ENCODE measurements at regions not wholly inside any gene's neighbourhood (a gene's known extent, or its start where the extent isn't known, plus 50 kb on each side); places are given as distances from the start of the nearest gene placed in this dataset.

GRCh38 chr1:56430141-56430839, 149.1 kb downstream of the PLPP3 start:
- Histone ChIP-seq H3K4me2 (no peak overlapping the region), H3K9me3 (ENCODE audit: insufficient read depth, low read depth) (no peaks in the 10 kb centered on the region), H3K4me1 (replicated peaks; ENCODE audit: insufficient read depth) (peaks cover 12% of the 10 kb centered on the region; the same call in 1 of the 2 replicates), H3K27me3 (ENCODE audit: insufficient read depth, low read depth) (no peaks in the 10 kb centered on the region), H3K9me2 (ENCODE audit: insufficient read depth) (no peaks in the 10 kb centered on the region), H3K4me3 (no peak overlapping the region), H3K36me3 (ENCODE audit: low read depth) (no peaks in the 10 kb centered on the region), H3K27ac (no peak overlapping the region), H4K20me1 (ENCODE audit: insufficient read depth) (no peaks in the 10 kb centered on the region), H3F3A (ENCODE audit: insufficient read depth, low read depth) (no peaks in the 10 kb centered on the region), H2AFZ (no peak overlapping the region), H3K79me2 (ENCODE audit: low read depth) (no peaks in the 10 kb centered on the region)
- ChIA-PET CTCF (no interaction called here), POLR2A (ENCODE audit: unreplicated experiment) (no interaction called here)
- DNase-seq: no peak
- TF ChIP-seq, protein P1, sequence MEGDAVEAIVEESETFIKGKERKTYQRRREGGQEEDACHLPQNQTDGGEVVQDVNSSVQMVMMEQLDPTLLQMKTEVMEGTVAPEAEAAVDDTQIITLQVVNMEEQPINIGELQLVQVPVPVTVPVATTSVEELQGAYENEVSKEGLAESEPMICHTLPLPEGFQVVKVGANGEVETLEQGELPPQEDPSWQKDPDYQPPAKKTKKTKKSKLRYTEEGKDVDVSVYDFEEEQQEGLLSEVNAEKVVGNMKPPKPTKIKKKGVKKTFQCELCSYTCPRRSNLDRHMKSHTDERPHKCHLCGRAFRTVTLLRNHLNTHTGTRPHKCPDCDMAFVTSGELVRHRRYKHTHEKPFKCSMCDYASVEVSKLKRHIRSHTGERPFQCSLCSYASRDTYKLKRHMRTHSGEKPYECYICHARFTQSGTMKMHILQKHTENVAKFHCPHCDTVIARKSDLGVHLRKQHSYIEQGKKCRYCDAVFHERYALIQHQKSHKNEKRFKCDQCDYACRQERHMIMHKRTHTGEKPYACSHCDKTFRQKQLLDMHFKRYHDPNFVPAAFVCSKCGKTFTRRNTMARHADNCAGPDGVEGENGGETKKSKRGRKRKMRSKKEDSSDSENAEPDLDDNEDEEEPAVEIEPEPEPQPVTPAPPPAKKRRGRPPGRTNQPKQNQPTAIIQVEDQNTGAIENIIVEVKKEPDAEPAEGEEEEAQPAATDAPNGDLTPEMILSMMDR (conservative IDR thresholded peaks at IDR 0.05): no peak
- TF ChIP-seq EZH2 (IDR thresholded peaks at IDR 0.05; ENCODE audit: low read depth): no peak
- BruUV-seq (replicated peaks): no TSS peak
- intact Hi-C loops (cut with micrococcal nuclease; ENCODE audit: unreplicated experiment): no loop called here

- no peaks in the 10 kb centered on the region for H3K9me3 ChIP-seq (ENCODE audit: insufficient read depth, low read depth)
- H4K20me1 ChIP-seq (ENCODE audit: insufficient read depth): no peaks in the 10 kb centered on the region
- no peaks in the 10 kb centered on the region for H3F3A ChIP-seq (ENCODE audit: insufficient read depth, low read depth)
- no peaks in the 10 kb centered on the region for H3K36me3 ChIP-seq (ENCODE audit: low read depth)
- H3K4me2 ChIP-seq: no peak overlapping the region
- peaks cover 17% of the 10 kb centered on the region for H3K4me1 ChIP-seq (replicated peaks; ENCODE audit: insufficient read depth)
- ChIA-PET POLR2A (ENCODE audit: unreplicated experiment) (no interaction called here), CTCF (no interaction called here)
- no peaks in the 10 kb centered on the region for H3K9me2 ChIP-seq (ENCODE audit: insufficient read depth)
- H3K27me3 ChIP-seq (ENCODE audit: insufficient read depth, low read depth): no peaks in the 10 kb centered on the region
- no peak for DNase-seq
- H3K79me2 ChIP-seq (ENCODE audit: low read depth): no peaks in the 10 kb centered on the region
- H3K27ac ChIP-seq: no peak overlapping the region
- TF ChIP-seq, protein P1 (conservative IDR thresholded peaks at IDR 0.05): no peak
- no peak for TF ChIP-seq EZH2 (IDR thresholded peaks at IDR 0.05; ENCODE audit: low read depth)
- intact Hi-C loops (cut with micrococcal nuclease; ENCODE audit: unreplicated experiment): no loop called here
- H2AFZ ChIP-seq: no peak overlapping the region
- no peak overlapping the region for H3K4me3 ChIP-seq
- no TSS peak for BruUV-seq (replicated peaks)
These were observed 150.1 kb downstream of the PLPP3 start for GRCh38 chr1:56429288-56429687.

DNA sequence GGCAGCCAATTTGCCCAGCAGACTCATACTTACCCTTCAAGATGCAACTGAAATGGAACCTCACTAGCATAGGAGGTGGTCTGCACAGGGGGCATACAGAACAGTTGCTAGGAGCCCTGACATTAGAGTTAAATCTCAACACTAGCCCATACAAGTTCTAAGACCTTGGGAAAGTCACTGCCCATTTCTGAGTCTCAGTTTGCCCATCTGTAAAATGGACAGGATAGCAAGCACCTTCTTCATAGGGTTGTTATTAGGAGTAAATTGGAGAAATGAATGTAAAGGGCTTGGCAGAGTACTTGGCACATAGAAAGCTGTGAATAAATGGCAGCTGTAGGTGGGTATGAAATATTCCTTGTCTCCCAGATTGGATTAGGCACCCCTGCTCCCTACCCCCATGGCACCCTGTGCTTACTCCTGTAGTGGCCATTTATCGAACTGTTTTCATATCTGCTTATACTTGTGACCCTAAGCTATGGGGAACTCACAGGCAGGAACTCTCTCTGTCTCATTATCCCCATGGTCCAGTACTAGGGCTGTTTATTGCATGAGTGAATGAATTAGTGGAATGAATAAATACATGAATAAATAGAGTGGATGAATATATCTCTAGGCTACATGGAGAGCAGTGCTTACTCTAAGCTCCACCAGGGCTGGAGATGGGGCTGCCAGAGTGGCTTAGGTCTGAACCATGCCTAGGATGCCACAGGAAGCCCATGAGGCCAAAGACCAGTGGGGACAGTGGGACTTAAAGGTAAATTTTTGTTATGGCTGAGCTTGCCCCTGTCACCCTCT, 152.6 kb downstream of the PLPP3 start:
- Histone ChIP-seq H2AFZ (no peak overlapping the region), H3F3A (ENCODE audit: insufficient read depth, low read depth) (no peaks in the 10 kb centered on the region), H3K27me3 (ENCODE audit: insufficient read depth, low read depth) (no peaks in the 10 kb centered on the region), H4K20me1 (ENCODE audit: insufficient read depth) (no peaks in the 10 kb centered on the region), H3K27ac (no peak overlapping the region), H3K4me3 (no peak overlapping the region), H3K4me1 (replicated peaks; ENCODE audit: insufficient read depth) (peaks cover 8% of the 10 kb centered on the region), H3K79me2 (ENCODE audit: low read depth) (no peaks in the 10 kb centered on the region), H3K4me2 (no peak overlapping the region), H3K9me3 (ENCODE audit: insufficient read depth, low read depth) (no peaks in the 10 kb centered on the region), H3K9me2 (ENCODE audit: insufficient read depth) (no peaks in the 10 kb centered on the region), H3K36me3 (ENCODE audit: low read depth) (no peaks in the 10 kb centered on the region)
- intact Hi-C loops (cut with micrococcal nuclease; ENCODE audit: unreplicated experiment): no loop called here
- CTCF ChIA-PET: no interaction called here
- BruUV-seq (replicated peaks): no TSS peak
- no peak for DNase-seq
- TF ChIP-seq, protein P1 (conservative IDR thresholded peaks at IDR 0.05): no peak
- no peak for TF ChIP-seq EZH2 (IDR thresholded peaks at IDR 0.05; ENCODE audit: low read depth)
- POLR2A ChIA-PET (ENCODE audit: unreplicated experiment): no interaction called here
